PC-9 (cell line): ENCODE measurements at regions not wholly inside any gene's neighbourhood (a gene's known extent, or its start where the extent isn't known, plus 50 kb on each side); places are given as distances from the start of the nearest gene placed in this dataset.

ENCODE experiments used
- BruUV-seq: library from RNA; stranded (reverse); fragments of 400-500 nt; replicated peaks from 2 replicates; lab custom pipeline; 2021; lab: Mats Ljungman, UMichigan
- CTCF ChIA-PET: fragments of 300-600 bp; sonication (Branson Sonifier 250); formaldehyde crosslinking; loops from one replicate; lab custom pipeline; 2022; ENCODE audit warnings: antibody characterized with exemption; lab: Charles Lee
- POLR2A ChIA-PET: fragments of 300-600 bp; sonication (Branson Sonifier 250); formaldehyde crosslinking; loops from one replicate; lab custom pipeline; 2022; ENCODE audit warnings: antibody characterized with exemption; ENCODE audit not compliant: unreplicated experiment; lab: Charles Lee
- DNase-seq, 2 experiments: peaks; one replicate each; pipeline versions ENCODE4 v3.0.0 to v3.0.0-alpha.2; 2015 to 2022; ENCODE audit warnings: mixed read lengths in 1 of 2
- H2AFZ ChIP-seq: fragments of 200-600 bp; sonication (generic); 2 replicates; pipeline ENCODE4 v1.8.1; 2017; ENCODE audit warnings: antibody characterized with exemption
- H3F3A ChIP-seq: fragments of 200-600 bp; sonication (generic); 2 replicates; pipeline ENCODE4 v1.8.1; 2017; ENCODE audit warnings: antibody characterized with exemption, mild to moderate bottlenecking, low read depth; ENCODE audit not compliant: insufficient read depth
- H3K27ac ChIP-seq: fragments of 200-600 bp; sonication (generic); 2 replicates; pipeline ENCODE4 v1.6.1; 2016; ENCODE audit warnings: mixed run types
- H3K27me3 ChIP-seq: fragments of 200-600 bp; sonication (generic); 2 replicates; pipeline ENCODE4 v1.6.1; 2016; ENCODE audit warnings: low read depth, mixed run types; ENCODE audit not compliant: insufficient read depth
- H3K36me3 ChIP-seq: fragments of 200-600 bp; sonication (generic); 2 replicates; pipeline ENCODE4 v1.6.1; 2016; ENCODE audit warnings: low read depth, mixed run types
- H3K4me1 ChIP-seq: fragments of 200-600 bp; sonication (generic); replicated peaks from 2 replicates; pipeline ENCODE4 v1.6.1; 2016; ENCODE audit warnings: mixed run types; ENCODE audit not compliant: insufficient read depth
- H3K4me2 ChIP-seq: fragments of 200-600 bp; sonication (generic); 2 replicates; pipeline ENCODE4 v1.6.1; 2017; ENCODE audit warnings: mixed run types
- H3K4me3 ChIP-seq: fragments of 200-600 bp; sonication (generic); 2 replicates; pipeline ENCODE4 v1.6.1; 2016; ENCODE audit warnings: mixed run types
- H3K79me2 ChIP-seq: fragments of 200-600 bp; sonication (generic); 2 replicates; pipeline ENCODE4 v1.6.1; 2017; ENCODE audit warnings: low read depth, mixed run types
- H3K9me2 ChIP-seq: fragments of 200-600 bp; sonication (generic); 2 replicates; pipeline ENCODE4 v1.8.1; 2017; ENCODE audit warnings: mild to moderate bottlenecking; ENCODE audit not compliant: insufficient read depth
- H3K9me3 ChIP-seq: fragments of 200-600 bp; sonication (generic); 2 replicates; pipeline ENCODE4 v1.8.1; 2016; ENCODE audit warnings: low read depth; ENCODE audit not compliant: insufficient read depth
- H4K20me1 ChIP-seq: fragments of 200-600 bp; sonication (generic); 2 replicates; pipeline ENCODE4 v1.8.1; 2017; ENCODE audit not compliant: insufficient read depth
- EZH2 ChIP-seq: fragments of 200-600 bp; sonication (generic); IDR thresholded peaks from 2 replicates; pipeline ENCODE4 v1.8.0; 2017; ENCODE audit warnings: antibody characterized with exemption, low read depth
- intact Hi-C: fragments of 100-400 bp; cut with micrococcal nuclease; formaldehyde crosslinking; loops from one replicate; pipeline ENCODE4 v1.10.0; 2022; ENCODE audit not compliant: unreplicated experiment
- TF ChIP-seq, protein P1 (sequence below): fragments of 200-600 bp; sonication (generic); conservative IDR thresholded peaks from 2 replicates; pipeline ENCODE4 v1.6.1; 2017; ENCODE audit warnings: mixed run types, antibody characterized with exemption, mild to moderate bottlenecking, moderate library complexity

DNA sequence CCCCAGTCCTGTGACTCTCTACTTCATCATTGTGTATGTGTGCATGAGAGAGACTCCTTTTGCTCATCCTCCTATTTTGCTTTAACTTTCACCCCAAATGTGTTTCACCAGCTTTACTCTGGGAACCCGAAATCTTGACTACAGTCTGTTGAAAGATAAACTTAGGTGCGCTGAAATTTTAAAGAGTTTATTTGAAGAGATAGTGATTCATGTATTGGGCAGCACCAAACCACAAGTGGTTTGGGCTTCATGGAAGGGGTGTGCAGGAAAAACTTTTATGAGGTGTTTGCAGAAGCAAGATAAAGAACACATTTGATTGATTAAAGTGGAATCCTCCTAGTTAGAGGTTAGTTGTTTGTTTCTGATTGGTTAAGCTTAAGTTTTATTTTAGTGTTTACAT is 50.8 kb upstream of the RFC3 start:
- no peak for DNase-seq
- Histone ChIP-seq H3K4me1 (no peaks in the 10 kb centered on the region), H3K9me3 (peaks cover 4% of the 10 kb centered on the region; the same call in 1 of the 2 replicates), H3K27me3 (no peaks in the 10 kb centered on the region), H3K4me3 (no peak overlapping the region), H3K36me3 (no peaks in the 10 kb centered on the region), H2AFZ (no peak overlapping the region), H3K9me2 (no peaks in the 10 kb centered on the region), H3F3A (no peaks in the 10 kb centered on the region), H4K20me1 (no peaks in the 10 kb centered on the region), H3K27ac (no peak overlapping the region), H3K4me2 (no peak overlapping the region), H3K79me2 (no peaks in the 10 kb centered on the region)
- intact Hi-C loops: no loop called here
- ChIA-PET POLR2A (interaction anchor here (0.7 kb wide), 1 partner anchor 9 kb away, joined by 4 read pairs; no protein-coding TSS in a partner anchor), CTCF (no interaction called here)
- TF ChIP-seq, protein P1, sequence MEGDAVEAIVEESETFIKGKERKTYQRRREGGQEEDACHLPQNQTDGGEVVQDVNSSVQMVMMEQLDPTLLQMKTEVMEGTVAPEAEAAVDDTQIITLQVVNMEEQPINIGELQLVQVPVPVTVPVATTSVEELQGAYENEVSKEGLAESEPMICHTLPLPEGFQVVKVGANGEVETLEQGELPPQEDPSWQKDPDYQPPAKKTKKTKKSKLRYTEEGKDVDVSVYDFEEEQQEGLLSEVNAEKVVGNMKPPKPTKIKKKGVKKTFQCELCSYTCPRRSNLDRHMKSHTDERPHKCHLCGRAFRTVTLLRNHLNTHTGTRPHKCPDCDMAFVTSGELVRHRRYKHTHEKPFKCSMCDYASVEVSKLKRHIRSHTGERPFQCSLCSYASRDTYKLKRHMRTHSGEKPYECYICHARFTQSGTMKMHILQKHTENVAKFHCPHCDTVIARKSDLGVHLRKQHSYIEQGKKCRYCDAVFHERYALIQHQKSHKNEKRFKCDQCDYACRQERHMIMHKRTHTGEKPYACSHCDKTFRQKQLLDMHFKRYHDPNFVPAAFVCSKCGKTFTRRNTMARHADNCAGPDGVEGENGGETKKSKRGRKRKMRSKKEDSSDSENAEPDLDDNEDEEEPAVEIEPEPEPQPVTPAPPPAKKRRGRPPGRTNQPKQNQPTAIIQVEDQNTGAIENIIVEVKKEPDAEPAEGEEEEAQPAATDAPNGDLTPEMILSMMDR: no peak
- no peak for TF ChIP-seq EZH2
- BruUV-seq: no TSS peak
